BE2C (cell line): ENCODE measurements at regions not wholly inside any gene's neighbourhood (a gene's known extent, or its start where the extent isn't known, plus 50 kb on each side); places are given as distances from the start of the nearest gene placed in this dataset.
"Not testable (repeated sequence)": the region's sequence is repeated elsewhere in the genome, so short reads cannot be mapped to it uniquely, and the experiment has no call there.

Source experiments
- DNase-seq: peaks from one replicate; pipeline ENCODE4 v3.0.0-alpha.2; 2020
- H3K27me3 ChIP-seq: fragments of 250-450 bp; sonication (Bioruptor Pico); 2 replicates; pipeline ENCODE4 v1.5.1; 2020; ENCODE audit warnings: mild to moderate bottlenecking
- H3K36me3 ChIP-seq: fragments of 250-450 bp; sonication (Bioruptor Pico); 2 replicates; pipeline ENCODE4 v1.5.1; 2020; ENCODE audit warnings: mild to moderate bottlenecking
- H3K4me1 ChIP-seq: fragments of 250-450 bp; sonication (Bioruptor Pico); 2 replicates; pipeline ENCODE4 v1.5.1; 2020
- H3K4me3 ChIP-seq: 2 replicates; pipeline ENCODE4 v1.5.1; 2011; ENCODE audit warnings: low read depth, low read length
- H3K9me3 ChIP-seq: fragments of 250-450 bp; sonication (Bioruptor Pico); 2 replicates; pipeline ENCODE4 v1.5.1; 2020
- CTCF ChIP-seq: IDR thresholded peaks from 2 replicates; pipeline ENCODE4 v1.5.1; 2012; ENCODE audit warnings: mild to moderate bottlenecking, low read depth, low read length

- H3K4me3 ChIP-seq, result no peak overlapping the region
- TF ChIP-seq CTCF, result no peak
Observed at GRCh38 chr6:10174761-10175160, 240.1 kb downstream of the TFAP2A start.

GRCh38 chr6:10174056-10174455 is 240.8 kb downstream of the TFAP2A start:
- no peak overlapping the region for H3K4me3 ChIP-seq
- DNase-seq, result no peak
- no peaks in the 10 kb centered on the region for H3K9me3 ChIP-seq
- H3K36me3 ChIP-seq, result no peaks in the 10 kb centered on the region
- H3K27me3 ChIP-seq, result no peaks in the 10 kb centered on the region
- no peaks in the 10 kb centered on the region for H3K4me1 ChIP-seq
- no peak for TF ChIP-seq CTCF

More at GRCh38 chr6:10174761-10175160, 240.1 kb downstream of the TFAP2A start:
- Histone ChIP-seq H3K27me3 (no peaks in the 10 kb centered on the region), H3K9me3 (no peaks in the 10 kb centered on the region), H3K36me3 (no peaks in the 10 kb centered on the region), H3K4me1 (no peaks in the 10 kb centered on the region)
- DNase-seq, result no peak

- DNase-seq, H3K27me3 ChIP-seq, H3K4me3 ChIP-seq, H3K9me3 ChIP-seq, H3K36me3 ChIP-seq, H3K4me1 ChIP-seq: not testable (repeated sequence)
Observed at GRCh38 chr6:10171706-10172105, 243.2 kb downstream of the TFAP2A start.

- Histone ChIP-seq H3K27me3 (no peaks in the 10 kb centered on the region), H3K9me3 (no peaks in the 10 kb centered on the region), H3K36me3 (no peaks in the 10 kb centered on the region), H3K4me3 (no peak overlapping the region), H3K4me1 (no peaks in the 10 kb centered on the region)
- no peak for DNase-seq
- no peak for TF ChIP-seq CTCF
Observed at GRCh38 chr6:10170816-10171215, 244.1 kb downstream of the TFAP2A start.

GRCh38 chr6:10166031-10166430 is 248.8 kb downstream of the TFAP2A start:
- no peaks in the 10 kb centered on the region for H3K36me3 ChIP-seq
- TF ChIP-seq CTCF, result no peak
- no peak for DNase-seq
- no peak overlapping the region for H3K4me3 ChIP-seq
- no peaks in the 10 kb centered on the region for H3K27me3 ChIP-seq
- no peaks in the 10 kb centered on the region for H3K4me1 ChIP-seq
- no peaks in the 10 kb centered on the region for H3K9me3 ChIP-seq

- Histone ChIP-seq H3K4me3 (no peak overlapping the region), H3K4me1 (no peaks in the 10 kb centered on the region), H3K27me3 (no peaks in the 10 kb centered on the region), H3K36me3 (no peaks in the 10 kb centered on the region), H3K9me3 (no peaks in the 10 kb centered on the region)
- TF ChIP-seq CTCF, result no peak
- DNase-seq, result no peak
Observed at GRCh38 chr6:10163203-10163962, 251.5 kb downstream of the TFAP2A start.
